Stimulated activated CD4-positive, alpha-beta T cell treated with anti-CD3 and anti-CD28 coated beads, Interleukin-4, amount 100 ng/mL, for 1 hour (primary cell): ENCODE measurements at regions not wholly inside any gene's neighbourhood (a gene's known extent, or its start where the extent isn't known, plus 50 kb on each side); places are given as distances from the start of the nearest gene placed in this dataset.
"Not testable (repeated sequence)": the region's sequence is repeated elsewhere in the genome, so short reads cannot be mapped to it uniquely, and the experiment has no call there.

Source experiments
- DNase-seq: peaks from one replicate; pipeline ENCODE4 v3.0.0-alpha.2; 2020

GRCh38 chr2:143996974-143997373 lies 522.9 kb downstream of the ZEB2 start:
- DNase-seq = no peak

- no peak for DNase-seq
Observed at GRCh38 chr2:143994961-143995360, 525.0 kb downstream of the ZEB2 start.

GRCh38 chr2:143991596-143991995 lies 528.3 kb downstream of the ZEB2 start:
- DNase-seq = not testable (repeated sequence)

GRCh38 chr2:143988082-143988481 lies 531.8 kb downstream of the ZEB2 start:
- DNase-seq = no peak

GRCh38 chr2:143981428-143981827 lies 538.5 kb downstream of the ZEB2 start:
- no peak for DNase-seq

- no peak for DNase-seq
Observed at GRCh38 chr2:143977356-143977755, 542.6 kb downstream of the ZEB2 start.

GRCh38 chr2:143975216-143975615 lies 544.7 kb downstream of the ZEB2 start:
- DNase-seq = no peak

GRCh38 chr2:143974262-143974661 lies 545.7 kb downstream of the ZEB2 start:
- no peak for DNase-seq

GRCh38 chr2:143968860-143969259 lies 551.1 kb downstream of the ZEB2 start:
- DNase-seq = no peak

- DNase-seq = no peak
Observed at GRCh38 chr2:143968360-143968759, 551.6 kb downstream of the ZEB2 start.

- no peak for DNase-seq
Observed at GRCh38 chr2:143965493-143966164, 554.3 kb downstream of the ZEB2 start.

- DNase-seq = no peak
Observed at GRCh38 chr2:143964891-143965290, 555.0 kb downstream of the ZEB2 start.

- DNase-seq = no peak
Observed at GRCh38 chr2:143960177-143960576, 559.7 kb downstream of the ZEB2 start.

- DNase-seq = no peak
Observed at GRCh38 chr2:143957321-143957720, 562.6 kb downstream of the ZEB2 start.

- DNase-seq = no peak
Observed at GRCh38 chr2:143955401-143956065, 564.4 kb downstream of the ZEB2 start.

GRCh38 chr2:143954844-143955243 lies 565.1 kb downstream of the ZEB2 start:
- no peak for DNase-seq

- no peak for DNase-seq
Observed at GRCh38 chr2:143954186-143954585, 565.7 kb downstream of the ZEB2 start.

- no peak for DNase-seq
Observed at GRCh38 chr2:143953451-143954030, 566.4 kb downstream of the ZEB2 start.

- no peak for DNase-seq
Observed at GRCh38 chr2:143952536-143952935, 567.4 kb downstream of the ZEB2 start.

GRCh38 chr2:143950704-143951103 lies 569.2 kb downstream of the ZEB2 start:
- no peak for DNase-seq

- DNase-seq = no peak
Observed at GRCh38 chr2:143949121-143949848, 570.6 kb downstream of the ZEB2 start.

GRCh38 chr2:143948710-143949109 lies 571.2 kb downstream of the ZEB2 start:
- DNase-seq = no peak
